K562 (cell line): ENCODE measurements at regions not wholly inside any gene's neighbourhood (a gene's known extent, or its start where the extent isn't known, plus 50 kb on each side); places are given as distances from the start of the nearest gene placed in this dataset.

ENCODE experiments used
- ATAC-seq: fragments of 200-7000 bp; cut with Tn5 transposase; 3 replicates; pipeline ENCODE4 v1.9.1; 2020; ENCODE audit warnings: moderate library complexity
- BruUV-seq: library from RNA; stranded (reverse); fragments of 400-500 nt; replicated peaks from 2 replicates; lab custom pipeline; 2021; lab: Mats Ljungman, UMichigan
- CTCF ChIA-PET: fragments of 300-600 bp; formaldehyde crosslinking; extraction: SDS; loops from one replicate; lab custom pipeline; 2021; ENCODE audit warnings: low intra/inter-chr PET ratio; lab: Yijun Ruan, JAX
- POLR2A ChIA-PET: fragments of 300-600, 350-650 bp; sonication (Branson Sonifier 250); formaldehyde crosslinking; extraction: SDS; loops from one replicate; lab custom pipeline; 2021; ENCODE audit warnings: antibody characterized with exemption, inconsistent platforms; lab: Yijun Ruan, JAX
- DNase-seq, 4 experiments: peaks; one replicate each; pipeline versions ENCODE4 v3.0.0 to v3.0.0-alpha.2; 2011 to 2018; ENCODE audit warnings: low spot score in 3 of 4, mixed read lengths in 3 of 4; ENCODE audit errors: extremely low read depth in 1 of 4
- FAIRE-seq: peaks from 2 replicates; lab custom pipeline; 2011; peaks lifted over from hg19 to GRCh38; lab: Jason Lieb, UNC
- H2AFZ ChIP-seq: 2 replicates; pipeline ENCODE4 v1.6.0; 2011; ENCODE audit warnings: low read depth, low read length, control low read depth, inconsistent platforms
- H3K27ac ChIP-seq: fragments of 200-600 bp; 3 replicates; pipeline ENCODE4 v1.8.0; 2011; ENCODE audit warnings: low read depth, mild to moderate bottlenecking, control low read depth, inconsistent platforms, low read length, moderate library complexity, mixed read lengths; ENCODE audit errors: extremely low read depth
- H3K27me3 ChIP-seq, 2 experiments: fragments of 300-600 bp in 1 of 2; 2 replicates in 1 of 2; 3 replicates in 1 of 2; pipeline versions ENCODE4 v1.6.0 to v1.8.0; 2011; ENCODE audit warnings: inconsistent platforms in 2 of 2, low read length in 2 of 2, mild to moderate bottlenecking in 1 of 2, mixed read lengths in 1 of 2, moderate library complexity in 1 of 2; ENCODE audit not compliant: control insufficient read depth in 2 of 2, insufficient read depth in 2 of 2
- H3K36me3 ChIP-seq: fragments of 300-600 bp; 3 replicates; pipeline ENCODE4 v1.8.0; 2011; ENCODE audit warnings: mild to moderate bottlenecking, low read length, inconsistent platforms; ENCODE audit not compliant: control insufficient read depth, insufficient read depth
- H3K4me1 ChIP-seq, 2 experiments: fragments of 200-600 bp in 1 of 2; replicated peaks in 1 of 2; 2 replicates in 1 of 2; 3 replicates in 1 of 2; pipeline versions ENCODE4 v1.5.1 to v1.8.0; 2011; ENCODE audit warnings: inconsistent platforms in 2 of 2, low read length in 2 of 2, mild to moderate bottlenecking in 1 of 2, mixed read lengths in 1 of 2, moderate library complexity in 1 of 2; ENCODE audit not compliant: control insufficient read depth in 2 of 2, insufficient read depth in 2 of 2
- H3K4me2 ChIP-seq: 2 replicates; pipeline ENCODE4 v1.6.1; 2011; ENCODE audit warnings: low read length, control low read depth, inconsistent platforms, mixed read lengths; ENCODE audit not compliant: insufficient read depth
- H3K4me3 ChIP-seq: fragments of 200-600 bp; sonication (generic), shearing (Covaris generic); 2 replicates; pipeline ENCODE4 v1.5.1; 2016; ENCODE audit warnings: control low read depth, inconsistent platforms
- H3K79me2 ChIP-seq: fragments of 200-600 bp; 3 replicates; pipeline ENCODE4 v1.8.0; 2011; ENCODE audit warnings: low read length, inconsistent platforms; ENCODE audit not compliant: control insufficient read depth, insufficient read depth
- H3K9ac ChIP-seq, 2 experiments: 2 replicates each; pipeline versions ENCODE4 v1.6.0 to v1.6.1; 2011; ENCODE audit warnings: low read depth in 2 of 2, low read length in 2 of 2, control low read depth in 1 of 2, inconsistent platforms in 1 of 2, mild to moderate bottlenecking in 1 of 2, mixed read lengths in 1 of 2; ENCODE audit not compliant: insufficient read depth in 1 of 2
- H3K9me1 ChIP-seq: one replicate; pipeline ENCODE4 v1.6.0; 2011; ENCODE audit warnings: inconsistent platforms, mild to moderate bottlenecking, low read length, moderate library complexity; ENCODE audit not compliant: control insufficient read depth, insufficient read depth
- H3K9me3 ChIP-seq: replicated peaks from 2 replicates; pipeline ENCODE4 v1.5.1; 2011; ENCODE audit warnings: low read depth, low read length, inconsistent platforms; ENCODE audit not compliant: control insufficient read depth, insufficient read depth
- H4K20me1 ChIP-seq: replicated peaks from 2 replicates; pipeline ENCODE4 v1.6.1; 2011; ENCODE audit warnings: low read length, inconsistent platforms, mixed read lengths; ENCODE audit not compliant: control insufficient read depth, insufficient read depth
- ATF1 ChIP-seq, 2 experiments: fragments of 450-650 bp in 1 of 2; IDR thresholded peaks; 2 replicates each; pipeline ENCODE4 v1.6.1; 2016; ENCODE audit warnings: missing compliant biosample characterization in 1 of 2, missing genetic modification characterization in 1 of 2
- BDP1 ChIP-seq: IDR thresholded peaks from 3 replicates; pipeline ENCODE4 v1.6.1; 2011; ENCODE audit not compliant: insufficient read length, insufficient read depth
- BRF1 ChIP-seq: IDR thresholded peaks from 3 replicates; pipeline ENCODE4 v1.6.1; 2011; ENCODE audit warnings: borderline replicate concordance, mild to moderate bottlenecking; ENCODE audit not compliant: insufficient read length; ENCODE audit errors: extremely low read depth
- E2F5 ChIP-seq: sonication (generic); formaldehyde crosslinking; IDR thresholded peaks from 2 replicates; pipeline ENCODE4 v1.8.0; 2022; ENCODE audit warnings: mild to moderate bottlenecking, missing genetic modification reagents
- ELK3 ChIP-seq: fragments of 450-650 bp; formaldehyde crosslinking; IDR thresholded peaks from 2 replicates; pipeline ENCODE4 v1.4.0; 2020; ENCODE audit warnings: mild to moderate bottlenecking
- ETV1 ChIP-seq: fragments of 450-650 bp; conservative IDR thresholded peaks from 2 replicates; pipeline ENCODE4 v1.6.1; 2016; ENCODE audit warnings: missing genetic modification characterization, control low read depth, low read depth, missing compliant biosample characterization
- FOXP1 ChIP-seq: sonication (generic); formaldehyde crosslinking; IDR thresholded peaks from 2 replicates; pipeline ENCODE4 v1.8.0; 2022; ENCODE audit warnings: mild to moderate bottlenecking, missing genetic modification reagents
- HES1 ChIP-seq: fragments of 450-650 bp; IDR thresholded peaks from 2 replicates; pipeline ENCODE4 v1.6.1; 2016; ENCODE audit warnings: low read depth, mild to moderate bottlenecking, moderate library complexity
- MXI1 ChIP-seq: IDR thresholded peaks from 2 replicates; pipeline ENCODE4 v1.6.1; 2011; ENCODE audit warnings: low read depth, mild to moderate bottlenecking, improper control_type of control experiment, low read length
- PREB ChIP-seq: sonication (generic); formaldehyde crosslinking; IDR thresholded peaks from 2 replicates; pipeline ENCODE4 v1.8.1; 2023; ENCODE audit warnings: mild to moderate bottlenecking, missing genetic modification reagents
- SNAPC5 ChIP-seq: fragments of 250-450 bp; sonication (Bioruptor Pico); IDR thresholded peaks from 2 replicates; pipeline ENCODE4 v1.8.0; 2021; ENCODE audit warnings: moderate library complexity, mild to moderate bottlenecking, inconsistent platforms
- SRSF9 ChIP-seq: fragments of 200-400 bp; formaldehyde crosslinking; IDR thresholded peaks from 2 replicates; pipeline ENCODE4 v1.6.1; 2017; ENCODE audit warnings: low read depth, low read length, borderline replicate concordance
- ZBTB49 ChIP-seq: sonication (generic); formaldehyde crosslinking; IDR thresholded peaks from 2 replicates; pipeline ENCODE4 v1.8.0; 2022; ENCODE audit warnings: missing genetic modification reagents, mild to moderate bottlenecking, borderline replicate concordance
- ZBTB8A ChIP-seq: fragments of 450-650 bp; IDR thresholded peaks from 2 replicates; pipeline ENCODE4 v1.6.1; 2018; ENCODE audit warnings: mild to moderate bottlenecking, moderate library complexity; ENCODE audit not compliant: partially characterized antibody
- ZNF133 ChIP-seq: fragments of 250-450 bp; sonication (Bioruptor Pico); IDR thresholded peaks from 2 replicates; pipeline ENCODE4 v1.4.0; 2020; ENCODE audit warnings: mild to moderate bottlenecking
- ZNF212 ChIP-seq: fragments of 450-650 bp; formaldehyde crosslinking; IDR thresholded peaks from 2 replicates; pipeline ENCODE4 v1.4.0; 2020; ENCODE audit warnings: mild to moderate bottlenecking
- ZNF77 ChIP-seq: fragments of 250-450 bp; sonication (Bioruptor Pico); IDR thresholded peaks from 2 replicates; pipeline ENCODE4 v1.5.0; 2020
- WGBS: fragments of 100-300 bp; shearing (Covaris generic); methylation state at CpG from one replicate; pipeline ENCODE4 v1.1.6; 2016; ENCODE audit warnings: low coverage, mixed read lengths; ENCODE audit not compliant: insufficient coverage; ENCODE audit errors: missing lambda C conversion rate; 5-methylcytosine and 5-hydroxymethylcytosine counted together
- in situ Hi-C: fragments of 300-500 bp; cut with MboI; formaldehyde crosslinking; loops from 4 replicates; pipeline ENCODE4 v1.15.0; 2018; ENCODE audit warnings: inconsistent platforms, mixed read lengths
- intact Hi-C: fragments of 100-400 bp; cut with micrococcal nuclease; formaldehyde crosslinking; loops from 2 replicates; pipeline ENCODE4 v1.14.2; 2022

- no CpG with 5 or more reads among the region's 2 CpGs for WGBS
- Histone ChIP-seq H3K9me3 (no peaks in the 10 kb centered on the region), H3K36me3 (no peaks in the 10 kb centered on the region), H3K4me2 (no peak overlapping the region), H3K27me3 (no peaks in the 10 kb centered on the region), H3K9me1 (no peaks in the 10 kb centered on the region), H3K9ac (no peak overlapping the region), H3K79me2 (no peaks in the 10 kb centered on the region), H3K4me3 (no peak overlapping the region), H3K27ac (no peak overlapping the region), H2AFZ (no peak overlapping the region), H3K4me1 (no peaks in the 10 kb centered on the region), H4K20me1 (no peaks in the 10 kb centered on the region)
- TF ChIP-seq FOXP1 (CRISPR knock-in tag) (no peak), BDP1 (no peak), ZNF212 (no peak), BRF1 (no peak), ZNF77 (CRISPR knock-in tag) (no peak), SRSF9 (no peak), ZBTB8A (no peak), PREB (CRISPR knock-in tag) (no peak), ATF1 (CRISPR knock-in tag; IDR thresholded peaks at IDR 0.05) (no peak), ATF1 (tag; IDR thresholded peaks at IDR 0.05) (no peak), ETV1 (tag) (no peak), ZNF133 (CRISPR knock-in tag) (no peak), ELK3 (CRISPR knock-in tag) (no peak), MXI1 (no peak), ZBTB49 (CRISPR knock-in tag) (no peak), HES1 (no peak), E2F5 (CRISPR knock-in tag) (no peak), SNAPC5 (no peak)
- in situ Hi-C loops (no loop called here), intact Hi-C loops (no loop called here)
- FAIRE-seq (no peak), ATAC-seq (no peak), DNase-seq (no peak)
- no TSS peak for BruUV-seq
- ChIA-PET CTCF (no interaction called here), POLR2A (no interaction called here)
Observed at GRCh38 chr9:26504057-26504456, 388.5 kb downstream of the CAAP1 start.
